Smooth muscle cell (in vitro differentiated cells): ENCODE measurements at regions not wholly inside any gene's neighbourhood (a gene's known extent, or its start where the extent isn't known, plus 50 kb on each side); places are given as distances from the start of the nearest gene placed in this dataset.

ENCODE experiments used
- DNase-seq: peaks from one replicate; lab custom pipeline; 2025; ENCODE audit not compliant: unreplicated experiment; lab: John Stamatoyannopoulos, UW
- H2AFZ ChIP-seq: fragments of 200-600 bp; sonication (generic); 2 replicates; pipeline ENCODE4 v1.6.0; 2016; ENCODE audit warnings: antibody characterized with exemption, low read depth, mild to moderate bottlenecking
- H3F3A ChIP-seq: fragments of 200-600 bp; sonication (generic); 2 replicates; pipeline ENCODE4 v1.6.0; 2017; ENCODE audit warnings: antibody characterized with exemption, low read depth
- H3K27ac ChIP-seq: fragments of 200-600 bp; sonication (generic); 2 replicates; pipeline ENCODE4 v1.5.1; 2016; ENCODE audit warnings: low read depth, mild to moderate bottlenecking
- H3K27me3 ChIP-seq: fragments of 200-600 bp; sonication (generic); 2 replicates; pipeline ENCODE4 v1.6.1; 2016; ENCODE audit warnings: low read depth, mild to moderate bottlenecking
- H3K36me3 ChIP-seq: fragments of 200-600 bp; sonication (generic); 2 replicates; pipeline ENCODE4 v1.5.1; 2016; ENCODE audit warnings: low read depth
- H3K4me1 ChIP-seq: fragments of 200-600 bp; sonication (generic); 2 replicates; pipeline ENCODE4 v1.5.1; 2016; ENCODE audit warnings: low read depth
- H3K4me2 ChIP-seq: fragments of 200-600 bp; sonication (generic); 2 replicates; pipeline ENCODE4 v1.6.0; 2016; ENCODE audit warnings: mild to moderate bottlenecking
- H3K4me3 ChIP-seq: fragments of 200-600 bp; sonication (generic); 2 replicates; pipeline ENCODE4 v1.5.1; 2016; ENCODE audit warnings: mild to moderate bottlenecking
- H3K79me2 ChIP-seq: fragments of 200-600 bp; sonication (generic); 2 replicates; pipeline ENCODE4 v1.6.0; 2016; ENCODE audit warnings: low read depth, mild to moderate bottlenecking
- H3K9ac ChIP-seq: fragments of 200-600 bp; sonication (generic); 2 replicates; pipeline ENCODE4 v1.6.0; 2016; ENCODE audit warnings: low read depth
- H3K9me3 ChIP-seq: fragments of 200-600 bp; sonication (generic); replicated peaks from 2 replicates; pipeline ENCODE4 v1.5.1; 2016; ENCODE audit warnings: low read depth
- H4K20me1 ChIP-seq: fragments of 200-600 bp; sonication (generic); 2 replicates; pipeline ENCODE4 v1.6.0; 2016; ENCODE audit warnings: low read depth
- WGBS: methylation state at CpG from one replicate; pipeline ENCODE4 v1.1.7; 2016; ENCODE audit warnings: low lambda C conversion rate; 5-methylcytosine and 5-hydroxymethylcytosine counted together
- TF ChIP-seq, protein P1 (sequence below): fragments of 200-600 bp; sonication (generic); IDR thresholded peaks from 2 replicates; pipeline ENCODE4 v1.5.1; 2017; ENCODE audit warnings: borderline replicate concordance, mild to moderate bottlenecking, antibody characterized with exemption; ENCODE audit not compliant: insufficient read depth, poor library complexity, severe bottlenecking

DNA sequence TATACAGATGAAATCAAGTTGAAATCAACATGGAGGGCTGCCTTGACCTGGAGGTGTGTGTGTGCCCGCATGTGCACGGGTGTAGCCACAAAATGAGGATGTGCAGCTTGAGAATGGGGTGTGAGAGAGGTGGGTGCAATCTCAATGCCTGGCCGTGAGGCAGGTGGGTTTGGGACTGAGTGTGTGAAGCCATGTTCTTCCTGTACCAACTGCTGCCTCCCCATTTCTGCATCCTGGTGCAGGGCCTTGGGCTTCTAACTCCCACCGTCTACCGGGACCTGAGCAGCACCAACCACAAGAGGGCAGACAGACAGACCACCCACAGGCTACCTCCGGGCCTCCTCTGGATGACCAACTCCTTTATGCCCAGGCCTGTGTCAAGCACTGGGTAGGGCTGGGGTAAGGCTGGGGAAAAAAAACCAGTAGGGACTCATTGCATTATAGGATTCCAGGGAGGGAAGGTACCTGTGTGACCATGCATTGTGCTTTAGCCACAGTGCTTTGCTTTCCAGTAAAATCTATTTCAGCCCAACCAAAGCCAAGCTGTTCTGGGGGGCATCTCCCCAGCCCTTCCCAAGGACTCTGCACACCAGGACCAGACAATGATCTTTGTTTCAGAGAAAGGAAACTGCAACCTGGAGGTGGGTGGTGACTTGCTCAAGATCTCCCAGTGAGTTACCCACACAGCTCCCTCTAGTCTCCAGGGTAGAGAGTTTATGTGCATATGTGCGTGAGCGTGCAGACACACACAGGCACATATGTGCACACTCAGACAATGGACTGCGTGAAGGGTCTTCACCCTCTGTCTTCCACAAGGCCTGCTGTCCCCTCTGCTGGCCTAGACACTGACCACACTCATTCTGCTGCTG is 162.2 kb upstream of the TLE3 start:
- TF ChIP-seq, protein P1, sequence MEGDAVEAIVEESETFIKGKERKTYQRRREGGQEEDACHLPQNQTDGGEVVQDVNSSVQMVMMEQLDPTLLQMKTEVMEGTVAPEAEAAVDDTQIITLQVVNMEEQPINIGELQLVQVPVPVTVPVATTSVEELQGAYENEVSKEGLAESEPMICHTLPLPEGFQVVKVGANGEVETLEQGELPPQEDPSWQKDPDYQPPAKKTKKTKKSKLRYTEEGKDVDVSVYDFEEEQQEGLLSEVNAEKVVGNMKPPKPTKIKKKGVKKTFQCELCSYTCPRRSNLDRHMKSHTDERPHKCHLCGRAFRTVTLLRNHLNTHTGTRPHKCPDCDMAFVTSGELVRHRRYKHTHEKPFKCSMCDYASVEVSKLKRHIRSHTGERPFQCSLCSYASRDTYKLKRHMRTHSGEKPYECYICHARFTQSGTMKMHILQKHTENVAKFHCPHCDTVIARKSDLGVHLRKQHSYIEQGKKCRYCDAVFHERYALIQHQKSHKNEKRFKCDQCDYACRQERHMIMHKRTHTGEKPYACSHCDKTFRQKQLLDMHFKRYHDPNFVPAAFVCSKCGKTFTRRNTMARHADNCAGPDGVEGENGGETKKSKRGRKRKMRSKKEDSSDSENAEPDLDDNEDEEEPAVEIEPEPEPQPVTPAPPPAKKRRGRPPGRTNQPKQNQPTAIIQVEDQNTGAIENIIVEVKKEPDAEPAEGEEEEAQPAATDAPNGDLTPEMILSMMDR = no peak
- Histone ChIP-seq H3K4me2 (no peak overlapping the region), H3K9me3 (no peaks in the 10 kb centered on the region), H3K27me3 (no peaks in the 10 kb centered on the region), H2AFZ (no peak overlapping the region), H4K20me1 (no peaks in the 10 kb centered on the region), H3F3A (no peaks in the 10 kb centered on the region), H3K4me3 (no peak overlapping the region), H3K9ac (no peak overlapping the region), H3K4me1 (peaks cover 14% of the 10 kb centered on the region), H3K36me3 (no peaks in the 10 kb centered on the region), H3K79me2 (no peaks in the 10 kb centered on the region), H3K27ac (no peak overlapping the region)
- 84% methylated on average over 9 of the region's 9 CpGs for WGBS
- DNase-seq = no peak

DNA sequence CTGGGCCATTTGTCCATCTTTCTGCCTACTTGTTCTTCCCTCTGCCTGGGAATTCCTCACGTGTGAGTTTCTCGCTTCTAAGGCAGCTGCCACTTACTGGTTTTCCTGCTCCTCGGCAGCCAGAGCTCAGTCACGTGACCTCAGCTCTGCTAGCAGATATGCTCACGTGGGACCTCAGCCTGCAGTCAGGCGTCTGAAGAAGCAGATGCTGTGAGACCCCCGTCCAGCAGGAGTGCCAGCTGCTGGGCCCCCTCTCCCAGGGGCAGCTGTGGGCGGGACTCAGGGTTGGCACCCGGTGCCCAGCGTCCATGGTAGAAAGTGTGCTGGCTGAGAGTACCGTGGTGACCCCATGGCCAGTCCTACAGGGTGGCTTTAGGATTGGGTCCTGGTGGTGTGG is 161.3 kb upstream of the TLE3 start:
- Histone ChIP-seq H3K4me3 (no peak overlapping the region), H3F3A (no peaks in the 10 kb centered on the region), H3K27me3 (no peaks in the 10 kb centered on the region), H3K4me2 (peak overlapping the region; percentile 13), H2AFZ (no peak overlapping the region), H4K20me1 (no peaks in the 10 kb centered on the region), H3K36me3 (no peaks in the 10 kb centered on the region), H3K27ac (no peak overlapping the region), H3K9ac (no peak overlapping the region), H3K9me3 (no peaks in the 10 kb centered on the region), H3K4me1 (peaks cover 9% of the 10 kb centered on the region), H3K79me2 (no peaks in the 10 kb centered on the region)
- WGBS = 39% methylated on average over 11 of the region's 11 CpGs
- TF ChIP-seq, protein P1 = no peak
- DNase-seq = no peak

DNA sequence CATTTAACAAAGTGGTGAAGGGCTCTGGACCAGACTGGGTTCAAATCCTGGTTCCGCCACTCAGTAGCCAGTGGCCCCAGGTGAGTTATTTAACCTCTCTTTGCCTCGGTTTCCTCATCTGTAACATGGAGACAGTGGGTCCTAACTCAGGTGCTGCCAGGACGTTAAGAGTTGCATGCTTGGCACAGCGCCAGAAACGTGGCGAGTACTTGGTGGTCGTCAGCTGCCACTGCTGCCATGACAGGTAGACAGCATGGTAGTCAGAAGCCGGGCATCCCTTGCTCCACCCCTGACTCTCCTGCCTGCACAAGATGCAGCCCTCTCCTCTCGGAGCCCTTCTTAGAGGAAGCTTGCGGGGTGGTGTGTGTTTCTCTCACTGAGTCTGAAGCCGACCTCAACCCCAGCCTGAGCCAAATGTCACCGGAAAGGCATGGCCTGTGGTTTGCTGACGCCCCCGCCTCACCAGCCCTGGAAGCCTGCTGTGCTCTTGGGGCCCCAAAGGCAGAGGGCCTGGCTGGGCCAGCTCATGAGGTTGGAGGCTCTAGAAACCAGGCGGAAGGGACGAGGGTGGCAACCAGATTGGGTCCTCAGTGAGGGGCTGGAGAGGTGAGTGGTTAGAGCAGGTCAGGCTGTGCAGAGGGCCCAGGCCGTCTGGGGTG is 160.8 kb upstream of the TLE3 start:
- Histone ChIP-seq H3K27me3 (no peaks in the 10 kb centered on the region), H3K27ac (no peak overlapping the region), H3K4me1 (peaks cover 4% of the 10 kb centered on the region), H2AFZ (no peak overlapping the region), H3K9me3 (no peaks in the 10 kb centered on the region), H3K4me2 (peak overlapping the region; percentile 13), H3K36me3 (no peaks in the 10 kb centered on the region), H3K79me2 (no peaks in the 10 kb centered on the region), H4K20me1 (no peaks in the 10 kb centered on the region), H3F3A (no peaks in the 10 kb centered on the region), H3K9ac (no peak overlapping the region), H3K4me3 (no peak overlapping the region)
- TF ChIP-seq, protein P1 = no peak
- WGBS = 65% methylated on average over 17 of the region's 17 CpGs
- DNase-seq = no peak
